Liver (tissue), 7 donors: ENCODE measurements at regions not wholly inside any gene's neighbourhood (a gene's known extent, or its start where the extent isn't known, plus 50 kb on each side); places are given as distances from the start of the nearest gene placed in this dataset.

Source experiments
- DNase-seq: peaks from one replicate; pipeline ENCODE4 v3.0.0-alpha.2; 2017; ENCODE audit warnings: low spot score
- H3K27ac ChIP-seq, 2 donors: one replicate each; pipeline ENCODE4 v1.7.0; 2013; ENCODE audit warnings: inconsistent platforms in 2 of 2, low read length in 2 of 2, control low read depth in 1 of 2, low read depth in 1 of 2, mild to moderate bottlenecking in 1 of 2
- H3K27me3 ChIP-seq, 4 donors: one replicate each; pipeline versions ENCODE4 v1.6.1 to v1.7.0; 2013; ENCODE audit warnings: low read length in 3 of 4, inconsistent platforms in 1 of 4, mild to moderate bottlenecking in 1 of 4, moderate library complexity in 1 of 4; ENCODE audit not compliant: control insufficient read depth in 4 of 4, insufficient read depth in 4 of 4
- H3K36me3 ChIP-seq, 4 donors: one replicate each; pipeline versions ENCODE4 v1.6.1 to v1.7.0; 2013; ENCODE audit warnings: low read length in 3 of 4, mild to moderate bottlenecking in 3 of 4, low read depth in 1 of 4, moderate library complexity in 1 of 4; ENCODE audit not compliant: control insufficient read depth in 4 of 4, insufficient read depth in 3 of 4
- H3K4me1 ChIP-seq, 4 donors: one replicate each; pipeline versions ENCODE4 v1.6.1 to v1.7.0; 2013; ENCODE audit warnings: low read length in 3 of 4, mild to moderate bottlenecking in 3 of 4, moderate library complexity in 1 of 4; ENCODE audit not compliant: control insufficient read depth in 4 of 4, insufficient read depth in 4 of 4
- H3K4me3 ChIP-seq, 3 donors: one replicate each; pipeline versions ENCODE4 v1.6.1 to v1.7.0; 2013; ENCODE audit warnings: low read length in 3 of 3, control low read depth in 1 of 3, low read depth in 1 of 3, mild to moderate bottlenecking in 1 of 3
- H3K9ac ChIP-seq, 2 donors: one replicate each; pipeline ENCODE4 v1.7.0; 2013; ENCODE audit warnings: low read length in 2 of 2, mild to moderate bottlenecking in 2 of 2, moderate library complexity in 2 of 2, control low read depth in 1 of 2, low read depth in 1 of 2
- H3K9me3 ChIP-seq, 4 donors: one replicate each; pipeline versions ENCODE4 v1.6.1 to v1.7.0; 2013; ENCODE audit warnings: low read length in 3 of 4; ENCODE audit not compliant: control insufficient read depth in 4 of 4
- EGR1 ChIP-seq, 2 donors: IDR thresholded peaks; 2 replicates each; pipeline ENCODE4 v1.6.1; 2016 to 2018; ENCODE audit warnings: antibody characterized with exemption in 2 of 2, low read depth in 2 of 2
- FOXA1 ChIP-seq: IDR thresholded peaks from 2 replicates; pipeline ENCODE4 v1.6.1; 2016; ENCODE audit warnings: antibody characterized with exemption
- FOXA2 ChIP-seq: IDR thresholded peaks from 2 replicates; pipeline ENCODE4 v1.6.1; 2016; ENCODE audit warnings: antibody characterized with exemption
- HNF4A ChIP-seq, 2 donors: conservative IDR thresholded peaks; 2 replicates each; pipeline ENCODE4 v1.6.1; 2016; ENCODE audit warnings: antibody characterized with exemption in 2 of 2, mild to moderate bottlenecking in 2 of 2
- HNF4G ChIP-seq: IDR thresholded peaks from 2 replicates; pipeline ENCODE4 v1.6.1; 2016; ENCODE audit warnings: antibody characterized with exemption
- JUND ChIP-seq, 2 donors: IDR thresholded peaks; 2 replicates each; pipeline ENCODE4 v1.6.1; 2016; ENCODE audit warnings: antibody characterized with exemption in 2 of 2
- NR2F2 ChIP-seq: IDR thresholded peaks from 2 replicates; pipeline ENCODE4 v1.6.1; 2016; ENCODE audit warnings: antibody characterized with exemption
- RAD21 ChIP-seq, 2 donors: IDR thresholded peaks; 2 replicates each; pipeline ENCODE4 v1.6.1; 2016; ENCODE audit warnings: antibody characterized with exemption in 2 of 2, mild to moderate bottlenecking in 2 of 2
- RXRA ChIP-seq, 2 donors: IDR thresholded peaks; 2 replicates each; pipeline ENCODE4 v1.6.1; 2017 to 2018; ENCODE audit warnings: antibody characterized with exemption in 2 of 2, mild to moderate bottlenecking in 1 of 2
- SP1 ChIP-seq: IDR thresholded peaks from 2 replicates; pipeline ENCODE4 v1.6.1; 2018; ENCODE audit warnings: antibody characterized with exemption, mild to moderate bottlenecking
- TAF1 ChIP-seq: conservative IDR thresholded peaks from 2 replicates; pipeline ENCODE4 v1.6.1; 2016; ENCODE audit warnings: antibody characterized with exemption, mild to moderate bottlenecking
- YY1 ChIP-seq: IDR thresholded peaks from 2 replicates; pipeline ENCODE4 v1.6.1; 2016; ENCODE audit warnings: antibody characterized with exemption, mild to moderate bottlenecking
- WGBS: extraction: QIAGEN DNeasy Blood & Tissue Kit; methylation state at CpG from one replicate; pipeline ENCODE4 v1.1.7; 2013; 5-methylcytosine and 5-hydroxymethylcytosine counted together
- TF ChIP-seq, protein P1 (sequence below): IDR thresholded peaks from 2 replicates; pipeline ENCODE4 v1.6.1; 2016; ENCODE audit warnings: antibody characterized with exemption
- TF ChIP-seq, protein P2 (sequence below): IDR thresholded peaks from 2 replicates; pipeline ENCODE4 v1.6.1; 2016; ENCODE audit warnings: antibody characterized with exemption
- TF ChIP-seq, protein P3 (sequence below): IDR thresholded peaks from 2 replicates; pipeline ENCODE4 v1.6.1; 2016; ENCODE audit warnings: antibody characterized with exemption, mild to moderate bottlenecking
- TF ChIP-seq, protein P4 (sequence below): IDR thresholded peaks from 2 replicates; pipeline ENCODE4 v1.6.1; 2016; ENCODE audit warnings: antibody characterized with exemption
- donor health status: healthy.
- donor health status: healthy.
- donor health status: healthy.
- donor health status: healthy.

DNA sequence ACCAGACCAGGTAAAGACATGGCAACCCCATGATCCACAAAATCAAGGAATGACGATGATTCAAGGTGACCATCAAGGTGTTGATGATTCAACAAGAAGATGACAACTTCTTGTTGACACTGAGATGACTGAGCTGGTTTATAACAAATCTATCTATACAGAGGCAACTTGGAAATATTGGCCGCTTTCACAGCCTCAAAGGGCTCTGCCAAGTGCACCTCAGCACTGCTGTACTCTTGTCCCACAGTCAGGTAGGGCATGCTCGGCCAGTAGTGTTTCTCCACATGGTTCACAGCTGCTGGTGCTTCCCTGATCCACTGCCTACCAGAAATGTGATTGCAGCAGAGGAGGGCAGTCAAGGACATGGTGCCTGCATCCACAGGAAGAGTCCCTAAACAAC lies 125.2 kb upstream of the SYT6 start:
- H3K36me3 ChIP-seq: no peaks in the 10 kb centered on the region
- no peaks in the 10 kb centered on the region for H3K4me1 ChIP-seq
- no peak overlapping the region for H3K27ac ChIP-seq
- no peaks in the 10 kb centered on the region for H3K27me3 ChIP-seq
- DNase-seq: no peak
- H3K4me3 ChIP-seq: no peak overlapping the region
- TF ChIP-seq, protein P1, sequence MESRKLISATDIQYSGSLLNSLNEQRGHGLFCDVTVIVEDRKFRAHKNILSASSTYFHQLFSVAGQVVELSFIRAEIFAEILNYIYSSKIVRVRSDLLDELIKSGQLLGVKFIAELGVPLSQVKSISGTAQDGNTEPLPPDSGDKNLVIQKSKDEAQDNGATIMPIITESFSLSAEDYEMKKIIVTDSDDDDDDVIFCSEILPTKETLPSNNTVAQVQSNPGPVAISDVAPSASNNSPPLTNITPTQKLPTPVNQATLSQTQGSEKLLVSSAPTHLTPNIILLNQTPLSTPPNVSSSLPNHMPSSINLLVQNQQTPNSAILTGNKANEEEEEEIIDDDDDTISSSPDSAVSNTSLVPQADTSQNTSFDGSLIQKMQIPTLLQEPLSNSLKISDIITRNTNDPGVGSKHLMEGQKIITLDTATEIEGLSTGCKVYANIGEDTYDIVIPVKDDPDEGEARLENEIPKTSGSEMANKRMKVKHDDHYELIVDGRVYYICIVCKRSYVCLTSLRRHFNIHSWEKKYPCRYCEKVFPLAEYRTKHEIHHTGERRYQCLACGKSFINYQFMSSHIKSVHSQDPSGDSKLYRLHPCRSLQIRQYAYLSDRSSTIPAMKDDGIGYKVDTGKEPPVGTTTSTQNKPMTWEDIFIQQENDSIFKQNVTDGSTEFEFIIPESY: no peak
- TF ChIP-seq NR2F2: no peak
- TF ChIP-seq TAF1: no peak
- TF ChIP-seq YY1: no peak
- no peak for TF ChIP-seq SP1
- TF ChIP-seq HNF4G: no peak
- TF ChIP-seq, protein P2, sequence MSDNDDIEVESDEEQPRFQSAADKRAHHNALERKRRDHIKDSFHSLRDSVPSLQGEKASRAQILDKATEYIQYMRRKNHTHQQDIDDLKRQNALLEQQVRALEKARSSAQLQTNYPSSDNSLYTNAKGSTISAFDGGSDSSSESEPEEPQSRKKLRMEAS: no peak
- no peak for TF ChIP-seq FOXA1
- TF ChIP-seq RXRA (IDR thresholded peaks at IDR 0.05): no peak
- no peak for TF ChIP-seq RAD21 (IDR thresholded peaks at IDR 0.05)
- TF ChIP-seq, protein P3, sequence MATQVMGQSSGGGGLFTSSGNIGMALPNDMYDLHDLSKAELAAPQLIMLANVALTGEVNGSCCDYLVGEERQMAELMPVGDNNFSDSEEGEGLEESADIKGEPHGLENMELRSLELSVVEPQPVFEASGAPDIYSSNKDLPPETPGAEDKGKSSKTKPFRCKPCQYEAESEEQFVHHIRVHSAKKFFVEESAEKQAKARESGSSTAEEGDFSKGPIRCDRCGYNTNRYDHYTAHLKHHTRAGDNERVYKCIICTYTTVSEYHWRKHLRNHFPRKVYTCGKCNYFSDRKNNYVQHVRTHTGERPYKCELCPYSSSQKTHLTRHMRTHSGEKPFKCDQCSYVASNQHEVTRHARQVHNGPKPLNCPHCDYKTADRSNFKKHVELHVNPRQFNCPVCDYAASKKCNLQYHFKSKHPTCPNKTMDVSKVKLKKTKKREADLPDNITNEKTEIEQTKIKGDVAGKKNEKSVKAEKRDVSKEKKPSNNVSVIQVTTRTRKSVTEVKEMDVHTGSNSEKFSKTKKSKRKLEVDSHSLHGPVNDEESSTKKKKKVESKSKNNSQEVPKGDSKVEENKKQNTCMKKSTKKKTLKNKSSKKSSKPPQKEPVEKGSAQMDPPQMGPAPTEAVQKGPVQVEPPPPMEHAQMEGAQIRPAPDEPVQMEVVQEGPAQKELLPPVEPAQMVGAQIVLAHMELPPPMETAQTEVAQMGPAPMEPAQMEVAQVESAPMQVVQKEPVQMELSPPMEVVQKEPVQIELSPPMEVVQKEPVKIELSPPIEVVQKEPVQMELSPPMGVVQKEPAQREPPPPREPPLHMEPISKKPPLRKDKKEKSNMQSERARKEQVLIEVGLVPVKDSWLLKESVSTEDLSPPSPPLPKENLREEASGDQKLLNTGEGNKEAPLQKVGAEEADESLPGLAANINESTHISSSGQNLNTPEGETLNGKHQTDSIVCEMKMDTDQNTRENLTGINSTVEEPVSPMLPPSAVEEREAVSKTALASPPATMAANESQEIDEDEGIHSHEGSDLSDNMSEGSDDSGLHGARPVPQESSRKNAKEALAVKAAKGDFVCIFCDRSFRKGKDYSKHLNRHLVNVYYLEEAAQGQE: no peak
- TF ChIP-seq HNF4A (conservative IDR thresholded peaks at IDR 0.05): no peak
- no peak for TF ChIP-seq FOXA2
- TF ChIP-seq, protein P4, sequence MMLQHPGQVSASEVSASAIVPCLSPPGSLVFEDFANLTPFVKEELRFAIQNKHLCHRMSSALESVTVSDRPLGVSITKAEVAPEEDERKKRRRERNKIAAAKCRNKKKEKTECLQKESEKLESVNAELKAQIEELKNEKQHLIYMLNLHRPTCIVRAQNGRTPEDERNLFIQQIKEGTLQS: no peak
- no peak overlapping the region for H3K9ac ChIP-seq
- WGBS: 90% methylated on average over 3 of the region's 3 CpGs
- H3K9me3 ChIP-seq: no peaks in the 10 kb centered on the region

DNA sequence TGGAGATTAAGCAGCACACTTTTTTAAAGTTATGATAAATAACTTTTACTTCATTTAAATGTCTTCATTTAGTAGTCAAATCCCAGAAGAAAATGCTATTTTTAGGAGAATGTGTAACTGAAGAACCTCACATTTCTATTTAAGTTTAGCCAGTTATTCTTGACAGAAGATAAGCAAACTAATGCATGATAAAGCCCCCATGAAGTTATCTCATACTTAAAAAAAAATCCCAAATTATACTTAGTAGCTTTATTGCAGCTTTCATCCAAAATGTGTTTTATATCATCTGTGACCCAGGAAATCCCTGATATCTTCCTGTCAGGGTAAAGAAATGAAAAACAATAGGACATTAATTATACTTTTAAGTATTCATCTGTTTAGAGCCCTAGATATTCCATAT lies 124.8 kb upstream of the SYT6 start:
- Histone ChIP-seq H3K4me1 (no peaks in the 10 kb centered on the region), H3K27ac (no peak overlapping the region), H3K27me3 (no peaks in the 10 kb centered on the region), H3K9ac (no peak overlapping the region), H3K4me3 (no peak overlapping the region), H3K9me3 (no peaks in the 10 kb centered on the region), H3K36me3 (no peaks in the 10 kb centered on the region)
- DNase-seq: no peak
- TF ChIP-seq, protein P4: no peak
- no peak for TF ChIP-seq EGR1 (IDR thresholded peaks at IDR 0.05; ENCODE audit: low read depth in 2 of 2)
- no peak for TF ChIP-seq YY1
- no peak for TF ChIP-seq SP1
- TF ChIP-seq RXRA (IDR thresholded peaks at IDR 0.05): no peak
- TF ChIP-seq NR2F2: no peak
- no peak for TF ChIP-seq HNF4G
- TF ChIP-seq HNF4A (conservative IDR thresholded peaks at IDR 0.05): no peak
- no peak for TF ChIP-seq FOXA1
- TF ChIP-seq JUND (IDR thresholded peaks at IDR 0.05): no peak
- no peak for TF ChIP-seq TAF1
- TF ChIP-seq, protein P2: no peak
- no peak for TF ChIP-seq RAD21 (IDR thresholded peaks at IDR 0.05)
- no peak for TF ChIP-seq FOXA2
- TF ChIP-seq, protein P1: no peak
